HUES48 (cell line): ENCODE measurements at regions not wholly inside any gene's neighbourhood (a gene's known extent, or its start where the extent isn't known, plus 50 kb on each side); places are given as distances from the start of the nearest gene placed in this dataset.

Source experiments
- H3K27ac ChIP-seq: one replicate; pipeline ENCODE4 v1.7.0; 2013; ENCODE audit warnings: low read depth, low read length, inconsistent platforms
- H3K27me3 ChIP-seq: 2 replicates; pipeline ENCODE4 v1.6.1; 2013; ENCODE audit warnings: mild to moderate bottlenecking, low read length; ENCODE audit not compliant: control insufficient read depth, insufficient read depth
- H3K36me3 ChIP-seq: 2 replicates; pipeline ENCODE4 v1.6.1; 2013; ENCODE audit warnings: low read length; ENCODE audit not compliant: control insufficient read depth, insufficient read depth
- H3K4me1 ChIP-seq: 2 replicates; pipeline ENCODE4 v1.6.1; 2013; ENCODE audit warnings: mild to moderate bottlenecking, low read length; ENCODE audit not compliant: control insufficient read depth, insufficient read depth
- H3K4me3 ChIP-seq: 2 replicates; pipeline ENCODE4 v1.5.1; 2013; ENCODE audit warnings: mild to moderate bottlenecking, low read depth, low read length
- H3K9ac ChIP-seq: 2 replicates; pipeline ENCODE4 v1.6.1; 2013; ENCODE audit warnings: mild to moderate bottlenecking, low read depth, low read length, moderate library complexity
- H3K9me3 ChIP-seq: 2 replicates; pipeline ENCODE4 v1.6.1; 2013; ENCODE audit warnings: low read length; ENCODE audit not compliant: control insufficient read depth, insufficient read depth

- H3K4me3 ChIP-seq: no peak overlapping the region
- H3K27ac ChIP-seq: no peak overlapping the region
- H3K9me3 ChIP-seq: no peaks in the 10 kb centered on the region
- H3K4me1 ChIP-seq: no peaks in the 10 kb centered on the region
- no peaks in the 10 kb centered on the region for H3K27me3 ChIP-seq
- no peak overlapping the region for H3K9ac ChIP-seq
- H3K36me3 ChIP-seq: no peaks in the 10 kb centered on the region
Measured at GRCh38 chr7:68805159-68805558, 793.1 kb upstream of the AUTS2 start.

GRCh38 chr7:68807666-68808065 lies 790.6 kb upstream of the AUTS2 start:
- Histone ChIP-seq H3K27me3 (no peaks in the 10 kb centered on the region), H3K27ac (no peak overlapping the region), H3K9ac (no peak overlapping the region), H3K9me3 (no peaks in the 10 kb centered on the region), H3K4me3 (no peak overlapping the region), H3K4me1 (no peaks in the 10 kb centered on the region), H3K36me3 (no peaks in the 10 kb centered on the region)

GRCh38 chr7:68813551-68814080 lies 784.7 kb upstream of the AUTS2 start:
- peaks cover 3% of the 10 kb centered on the region; the same call in 1 of the 2 replicates for H3K4me1 ChIP-seq
- H3K27me3 ChIP-seq: no peaks in the 10 kb centered on the region
- H3K27ac ChIP-seq: no peak overlapping the region
- H3K9me3 ChIP-seq: no peaks in the 10 kb centered on the region
- H3K36me3 ChIP-seq: no peaks in the 10 kb centered on the region
- no peak overlapping the region for H3K9ac ChIP-seq
- H3K4me3 ChIP-seq: no peak overlapping the region

GRCh38 chr7:68816491-68816890 lies 781.8 kb upstream of the AUTS2 start:
- Histone ChIP-seq H3K27me3 (no peaks in the 10 kb centered on the region), H3K4me1 (peaks cover 3% of the 10 kb centered on the region; the same call in 1 of the 2 replicates), H3K9me3 (no peaks in the 10 kb centered on the region), H3K27ac (no peak overlapping the region), H3K9ac (no peak overlapping the region), H3K4me3 (no peak overlapping the region), H3K36me3 (no peaks in the 10 kb centered on the region)

- no peak overlapping the region for H3K9ac ChIP-seq
- H3K27me3 ChIP-seq: no peaks in the 10 kb centered on the region
- no peaks in the 10 kb centered on the region for H3K4me1 ChIP-seq
- no peaks in the 10 kb centered on the region for H3K36me3 ChIP-seq
- no peak overlapping the region for H3K4me3 ChIP-seq
- no peak overlapping the region for H3K27ac ChIP-seq
- H3K9me3 ChIP-seq: no peaks in the 10 kb centered on the region
Measured at GRCh38 chr7:68820321-68820720, 778.0 kb upstream of the AUTS2 start.

GRCh38 chr7:68821846-68822245 lies 776.4 kb upstream of the AUTS2 start:
- Histone ChIP-seq H3K4me1 (no peaks in the 10 kb centered on the region), H3K9me3 (no peaks in the 10 kb centered on the region), H3K9ac (no peak overlapping the region), H3K4me3 (no peak overlapping the region), H3K27ac (no peak overlapping the region), H3K27me3 (no peaks in the 10 kb centered on the region), H3K36me3 (no peaks in the 10 kb centered on the region)

GRCh38 chr7:68823996-68824780 lies 774.1 kb upstream of the AUTS2 start:
- Histone ChIP-seq H3K4me1 (no peaks in the 10 kb centered on the region), H3K27me3 (no peaks in the 10 kb centered on the region), H3K27ac (no peak overlapping the region), H3K4me3 (no peak overlapping the region), H3K9ac (no peak overlapping the region), H3K9me3 (no peaks in the 10 kb centered on the region), H3K36me3 (no peaks in the 10 kb centered on the region)

GRCh38 chr7:68828575-68828974 lies 769.7 kb upstream of the AUTS2 start:
- H3K4me1 ChIP-seq: no peaks in the 10 kb centered on the region
- no peak overlapping the region for H3K9ac ChIP-seq
- H3K27ac ChIP-seq: no peak overlapping the region
- no peaks in the 10 kb centered on the region for H3K36me3 ChIP-seq
- peaks cover 13% of the 10 kb centered on the region for H3K9me3 ChIP-seq
- H3K4me3 ChIP-seq: no peak overlapping the region
- no peaks in the 10 kb centered on the region for H3K27me3 ChIP-seq

- H3K4me3 ChIP-seq: no peak overlapping the region
- H3K27ac ChIP-seq: no peak overlapping the region
- no peak overlapping the region for H3K9ac ChIP-seq
- no peaks in the 10 kb centered on the region for H3K36me3 ChIP-seq
- no peaks in the 10 kb centered on the region for H3K27me3 ChIP-seq
- H3K4me1 ChIP-seq: no peaks in the 10 kb centered on the region
- H3K9me3 ChIP-seq: peaks cover 13% of the 10 kb centered on the region
Measured at GRCh38 chr7:68833422-68833821, 764.9 kb upstream of the AUTS2 start.

- no peaks in the 10 kb centered on the region for H3K4me1 ChIP-seq
- H3K27ac ChIP-seq: no peak overlapping the region
- no peak overlapping the region for H3K9ac ChIP-seq
- no peaks in the 10 kb centered on the region for H3K27me3 ChIP-seq
- H3K4me3 ChIP-seq: no peak overlapping the region
- no peaks in the 10 kb centered on the region for H3K9me3 ChIP-seq
- no peaks in the 10 kb centered on the region for H3K36me3 ChIP-seq
Measured at GRCh38 chr7:68839014-68839413, 759.3 kb upstream of the AUTS2 start.

- Histone ChIP-seq H3K4me3 (no peak overlapping the region), H3K27me3 (no peaks in the 10 kb centered on the region), H3K27ac (no peak overlapping the region), H3K4me1 (no peaks in the 10 kb centered on the region), H3K9me3 (no peaks in the 10 kb centered on the region), H3K36me3 (no peaks in the 10 kb centered on the region), H3K9ac (no peak overlapping the region)
Measured at GRCh38 chr7:68840991-68841390, 757.3 kb upstream of the AUTS2 start.
